GM12878 (cell line): ENCODE measurements at regions not wholly inside any gene's neighbourhood (a gene's known extent, or its start where the extent isn't known, plus 50 kb on each side); places are given as distances from the start of the nearest gene placed in this dataset.

ENCODE experiments used
- ATAC-seq: fragments of 200-7000 bp; cut with Tn5 transposase; 3 replicates; pipeline ENCODE4 v1.9.1; 2020; ENCODE audit warnings: mild to moderate bottlenecking, moderate library complexity
- BruUV-seq: library from RNA; stranded (reverse); fragments of 400-500 nt; replicated peaks from 2 replicates; lab custom pipeline; 2021; lab: Mats Ljungman, UMichigan
- CTCF ChIA-PET: fragments of 300-600 bp; sonication (Branson Sonifier 250); formaldehyde crosslinking; extraction: SDS; loops from one replicate; lab custom pipeline; 2021; ENCODE audit warnings: inconsistent platforms; lab: Yijun Ruan, JAX
- POLR2A ChIA-PET: fragments of 350-600 bp; formaldehyde crosslinking; extraction: SDS; loops from one replicate; lab custom pipeline; 2021; ENCODE audit warnings: inconsistent platforms; lab: Charles Lee
- RAD21 ChIA-PET: fragments of 300-600 bp; sonication (Branson Sonifier 250); formaldehyde crosslinking; loops from one replicate; lab custom pipeline; 2023; ENCODE audit warnings: antibody characterized with exemption; ENCODE audit not compliant: unreplicated experiment; lab: Charles Lee
- SMC1A ChIA-PET: fragments of 300-600 bp; sonication (Branson Sonifier 250); formaldehyde crosslinking; loops from one replicate; lab custom pipeline; 2023; ENCODE audit not compliant: unreplicated experiment, uncharacterized antibody; lab: Charles Lee
- DNase-seq: peaks from one replicate; pipeline ENCODE4 v3.0.0-alpha.2; 2011; ENCODE audit warnings: low read depth, low spot score
- FAIRE-seq: peaks from 3 replicates; lab custom pipeline; 2011; peaks lifted over from hg19 to GRCh38; lab: Jason Lieb, UNC
- H2AFZ ChIP-seq: 2 replicates; pipeline ENCODE4 v1.6.0; 2011; ENCODE audit warnings: low read depth, low read length, control low read depth; ENCODE audit not compliant: control insufficient read depth
- H3K27ac ChIP-seq: 2 replicates; pipeline ENCODE4 v1.5.1; 2011; ENCODE audit warnings: control low read depth; ENCODE audit not compliant: control insufficient read depth, insufficient read depth
- H3K27me3 ChIP-seq, 2 experiments: replicated peaks in 1 of 2; 2 replicates each; pipeline versions ENCODE4 v1.6.0 to v1.6.1; 2011; ENCODE audit warnings: low read length in 1 of 2; ENCODE audit not compliant: control insufficient read depth in 2 of 2, insufficient read depth in 2 of 2
- H3K36me3 ChIP-seq, 2 experiments: 2 replicates each; pipeline ENCODE4 v1.5.1; 2011; ENCODE audit warnings: low read length in 1 of 2; ENCODE audit not compliant: control insufficient read depth in 2 of 2, insufficient read depth in 2 of 2
- H3K4me1 ChIP-seq: 2 replicates; pipeline ENCODE4 v1.6.1; 2011; ENCODE audit warnings: mild to moderate bottlenecking, low read length, moderate library complexity, mixed read lengths; ENCODE audit not compliant: control insufficient read depth, insufficient read depth
- H3K4me2 ChIP-seq: 2 replicates; pipeline ENCODE4 v1.6.0; 2011; ENCODE audit warnings: control low read depth; ENCODE audit not compliant: control insufficient read depth, insufficient read depth
- H3K4me3 ChIP-seq: fragments of 200-600 bp; sonication (generic); 2 replicates; pipeline ENCODE4 v1.5.1; 2016
- H3K79me2 ChIP-seq: 2 replicates; pipeline ENCODE4 v1.6.0; 2011; ENCODE audit warnings: low read length; ENCODE audit not compliant: control insufficient read depth, insufficient read depth
- H3K9ac ChIP-seq: 2 replicates; pipeline ENCODE4 v1.8.0; 2011; ENCODE audit warnings: low read length, control low read depth, mixed read lengths; ENCODE audit not compliant: control insufficient read depth, insufficient read depth
- H3K9me3 ChIP-seq: replicated peaks from 3 replicates; pipeline ENCODE4 v1.5.1; 2011; ENCODE audit warnings: mild to moderate bottlenecking, low read length; ENCODE audit not compliant: control insufficient read depth, insufficient read depth
- H4K20me1 ChIP-seq: 2 replicates; pipeline ENCODE4 v1.6.0; 2011; ENCODE audit not compliant: control insufficient read depth, insufficient read depth
- BRCA1 ChIP-seq: IDR thresholded peaks from 2 replicates; pipeline ENCODE4 v1.6.1; 2011; ENCODE audit warnings: low read depth, low read length, improper control_type of control experiment
- HCFC1 ChIP-seq: fragments of 150-350 bp; IDR thresholded peaks from 2 replicates; pipeline ENCODE4 v1.6.1; 2014; ENCODE audit warnings: low read length
- KDM1A ChIP-seq: fragments of 200-600 bp; sonication (generic); IDR thresholded peaks from 2 replicates; pipeline ENCODE4 v1.6.1; 2016; ENCODE audit warnings: borderline replicate concordance
- MEF2A ChIP-seq: IDR thresholded peaks from 2 replicates; pipeline ENCODE4 v1.6.1; 2011; ENCODE audit warnings: low read depth, mild to moderate bottlenecking, low read length, moderate library complexity; ENCODE audit not compliant: insufficient read depth
- MLLT1 ChIP-seq: fragments of 450-650 bp; IDR thresholded peaks from 2 replicates; pipeline ENCODE4 v1.6.1; 2016; ENCODE audit warnings: mild to moderate bottlenecking
- RELA ChIP-seq: fragments of 450-650 bp; IDR thresholded peaks from 2 replicates; pipeline ENCODE4 v1.8.0; 2014; ENCODE audit warnings: borderline replicate concordance; ENCODE audit not compliant: partially characterized antibody
- ZBTB11 ChIP-seq: fragments of 450-650 bp; formaldehyde crosslinking; IDR thresholded peaks from 2 replicates; pipeline ENCODE4 v1.5.0; 2022; ENCODE audit warnings: mild to moderate bottlenecking, missing genetic modification characterization
- ZSCAN29 ChIP-seq: fragments of 450-650 bp; IDR thresholded peaks from 2 replicates; pipeline ENCODE4 v1.6.1; 2017; ENCODE audit warnings: mild to moderate bottlenecking, moderate library complexity
- WGBS: methylation state at CpG from one replicate; pipeline ENCODE4 v1.1.6; 2016; ENCODE audit warnings: low lambda C conversion rate; ENCODE audit not compliant: insufficient replicate concordance, insufficient coverage; ENCODE audit errors: missing lambda C conversion rate; 5-methylcytosine and 5-hydroxymethylcytosine counted together
- in situ Hi-C: fragments of 300-500 bp; cut with MboI; formaldehyde crosslinking; loops from 9 replicates; pipeline ENCODE4 v1.14.3; 2018; ENCODE audit warnings: mixed read lengths
- intact Hi-C: fragments of 100-400 bp; cut with micrococcal nuclease; formaldehyde crosslinking; loops from one replicate; pipeline ENCODE4 v1.14.2; 2022; ENCODE audit not compliant: unreplicated experiment
- TF ChIP-seq, protein P1 (sequence below): IDR thresholded peaks from 2 replicates; pipeline ENCODE4 v1.6.1; 2012; ENCODE audit warnings: low read length, inconsistent platforms
- TF ChIP-seq, protein P2 (sequence below): IDR thresholded peaks from 2 replicates; pipeline ENCODE4 v1.6.1; 2012; ENCODE audit warnings: low read depth, low read length, improper control_type of control experiment
- TF ChIP-seq, protein P3 (sequence below): IDR thresholded peaks from 2 replicates; pipeline ENCODE4 v1.6.1; 2012; ENCODE audit warnings: low read depth, low read length, improper control_type of control experiment
- TF ChIP-seq, protein P4 (sequence below): fragments of 450-650 bp; IDR thresholded peaks from 2 replicates; pipeline ENCODE4 v1.6.1; 2017; ENCODE audit warnings: antibody characterized with exemption, mild to moderate bottlenecking, moderate library complexity

DNA sequence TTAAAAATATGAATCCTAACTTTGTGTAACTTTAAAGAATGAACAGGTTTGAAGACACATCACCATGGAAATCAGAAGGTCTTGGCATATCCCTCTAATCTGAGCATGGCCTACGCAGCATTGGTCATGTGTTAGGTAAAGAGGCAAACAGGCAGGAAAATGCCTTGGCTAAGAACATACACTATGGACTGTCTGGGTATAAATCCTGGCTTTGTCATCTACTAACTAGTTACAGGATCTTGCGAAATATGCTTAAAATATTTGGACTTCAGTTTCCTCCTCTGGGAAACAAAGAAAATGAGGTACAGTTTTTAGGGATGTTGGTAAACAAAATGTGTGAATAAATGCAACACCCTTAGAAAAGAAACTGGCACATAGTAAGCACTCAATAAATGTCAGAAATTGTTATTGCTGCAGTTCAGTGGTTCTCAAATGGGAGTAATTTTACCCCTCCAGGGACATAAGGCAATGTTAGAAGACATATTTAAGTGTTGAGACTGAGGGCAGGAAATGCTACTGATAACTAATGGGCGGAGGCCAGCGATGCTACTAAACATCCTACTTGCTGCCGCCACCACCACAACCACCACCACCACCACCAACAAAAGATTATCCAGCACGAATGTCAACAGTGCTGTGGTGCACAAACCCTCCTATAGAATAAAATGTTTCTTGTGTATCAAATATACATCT is 770.8 kb upstream of the SOX9 start:
- Histone ChIP-seq H3K9ac (no peak overlapping the region), H4K20me1 (no peaks in the 10 kb centered on the region), H2AFZ (no peak overlapping the region), H3K4me3 (no peak overlapping the region), H3K36me3 (no peaks in the 10 kb centered on the region), H3K4me1 (no peaks in the 10 kb centered on the region), H3K27ac (no peak overlapping the region), H3K9me3 (no peaks in the 10 kb centered on the region), H3K79me2 (no peaks in the 10 kb centered on the region), H3K27me3 (no peaks in the 10 kb centered on the region), H3K4me2 (no peak overlapping the region)
- 33% methylated on average over 6 of the region's 6 CpGs for WGBS
- FAIRE-seq (no peak), DNase-seq (no peak), ATAC-seq (no peak)
- intact Hi-C loops (no loop called here), in situ Hi-C loops (no loop called here)
- SMC1A ChIA-PET, result no interaction called here
- TF ChIP-seq, protein P1, sequence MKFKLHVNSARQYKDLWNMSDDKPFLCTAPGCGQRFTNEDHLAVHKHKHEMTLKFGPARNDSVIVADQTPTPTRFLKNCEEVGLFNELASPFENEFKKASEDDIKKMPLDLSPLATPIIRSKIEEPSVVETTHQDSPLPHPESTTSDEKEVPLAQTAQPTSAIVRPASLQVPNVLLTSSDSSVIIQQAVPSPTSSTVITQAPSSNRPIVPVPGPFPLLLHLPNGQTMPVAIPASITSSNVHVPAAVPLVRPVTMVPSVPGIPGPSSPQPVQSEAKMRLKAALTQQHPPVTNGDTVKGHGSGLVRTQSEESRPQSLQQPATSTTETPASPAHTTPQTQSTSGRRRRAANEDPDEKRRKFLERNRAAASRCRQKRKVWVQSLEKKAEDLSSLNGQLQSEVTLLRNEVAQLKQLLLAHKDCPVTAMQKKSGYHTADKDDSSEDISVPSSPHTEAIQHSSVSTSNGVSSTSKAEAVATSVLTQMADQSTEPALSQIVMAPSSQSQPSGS, result no peak
- TF ChIP-seq MEF2A, result no peak
- no peak for TF ChIP-seq ZSCAN29
- TF ChIP-seq, protein P2, sequence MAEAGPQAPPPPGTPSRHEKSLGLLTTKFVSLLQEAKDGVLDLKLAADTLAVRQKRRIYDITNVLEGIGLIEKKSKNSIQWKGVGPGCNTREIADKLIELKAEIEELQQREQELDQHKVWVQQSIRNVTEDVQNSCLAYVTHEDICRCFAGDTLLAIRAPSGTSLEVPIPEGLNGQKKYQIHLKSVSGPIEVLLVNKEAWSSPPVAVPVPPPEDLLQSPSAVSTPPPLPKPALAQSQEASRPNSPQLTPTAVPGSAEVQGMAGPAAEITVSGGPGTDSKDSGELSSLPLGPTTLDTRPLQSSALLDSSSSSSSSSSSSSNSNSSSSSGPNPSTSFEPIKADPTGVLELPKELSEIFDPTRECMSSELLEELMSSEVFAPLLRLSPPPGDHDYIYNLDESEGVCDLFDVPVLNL, result no peak
- TF ChIP-seq ZBTB11 (CRISPR knock-in tag), result no peak
- no peak for TF ChIP-seq MLLT1
- no peak for TF ChIP-seq BRCA1
- TF ChIP-seq RELA, result no peak
- TF ChIP-seq, protein P3, sequence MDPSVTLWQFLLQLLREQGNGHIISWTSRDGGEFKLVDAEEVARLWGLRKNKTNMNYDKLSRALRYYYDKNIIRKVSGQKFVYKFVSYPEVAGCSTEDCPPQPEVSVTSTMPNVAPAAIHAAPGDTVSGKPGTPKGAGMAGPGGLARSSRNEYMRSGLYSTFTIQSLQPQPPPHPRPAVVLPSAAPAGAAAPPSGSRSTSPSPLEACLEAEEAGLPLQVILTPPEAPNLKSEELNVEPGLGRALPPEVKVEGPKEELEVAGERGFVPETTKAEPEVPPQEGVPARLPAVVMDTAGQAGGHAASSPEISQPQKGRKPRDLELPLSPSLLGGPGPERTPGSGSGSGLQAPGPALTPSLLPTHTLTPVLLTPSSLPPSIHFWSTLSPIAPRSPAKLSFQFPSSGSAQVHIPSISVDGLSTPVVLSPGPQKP, result no peak
- TF ChIP-seq, protein P4, sequence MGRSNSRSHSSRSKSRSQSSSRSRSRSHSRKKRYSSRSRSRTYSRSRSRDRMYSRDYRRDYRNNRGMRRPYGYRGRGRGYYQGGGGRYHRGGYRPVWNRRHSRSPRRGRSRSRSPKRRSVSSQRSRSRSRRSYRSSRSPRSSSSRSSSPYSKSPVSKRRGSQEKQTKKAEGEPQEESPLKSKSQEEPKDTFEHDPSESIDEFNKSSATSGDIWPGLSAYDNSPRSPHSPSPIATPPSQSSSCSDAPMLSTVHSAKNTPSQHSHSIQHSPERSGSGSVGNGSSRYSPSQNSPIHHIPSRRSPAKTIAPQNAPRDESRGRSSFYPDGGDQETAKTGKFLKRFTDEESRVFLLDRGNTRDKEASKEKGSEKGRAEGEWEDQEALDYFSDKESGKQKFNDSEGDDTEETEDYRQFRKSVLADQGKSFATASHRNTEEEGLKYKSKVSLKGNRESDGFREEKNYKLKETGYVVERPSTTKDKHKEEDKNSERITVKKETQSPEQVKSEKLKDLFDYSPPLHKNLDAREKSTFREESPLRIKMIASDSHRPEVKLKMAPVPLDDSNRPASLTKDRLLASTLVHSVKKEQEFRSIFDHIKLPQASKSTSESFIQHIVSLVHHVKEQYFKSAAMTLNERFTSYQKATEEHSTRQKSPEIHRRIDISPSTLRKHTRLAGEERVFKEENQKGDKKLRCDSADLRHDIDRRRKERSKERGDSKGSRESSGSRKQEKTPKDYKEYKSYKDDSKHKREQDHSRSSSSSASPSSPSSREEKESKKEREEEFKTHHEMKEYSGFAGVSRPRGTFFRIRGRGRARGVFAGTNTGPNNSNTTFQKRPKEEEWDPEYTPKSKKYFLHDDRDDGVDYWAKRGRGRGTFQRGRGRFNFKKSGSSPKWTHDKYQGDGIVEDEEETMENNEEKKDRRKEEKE, result no peak
- no peak for TF ChIP-seq HCFC1
- no peak for TF ChIP-seq KDM1A
- no TSS peak for BruUV-seq
- CTCF ChIA-PET, result no interaction called here
- POLR2A ChIA-PET, result no interaction called here
- RAD21 ChIA-PET, result no interaction called here
